Spleen (tissue), 11 donors: ENCODE measurements at regions not wholly inside any gene's neighbourhood (a gene's known extent, or its start where the extent isn't known, plus 50 kb on each side); places are given as distances from the start of the nearest gene placed in this dataset.

Experiments used
- DNase-seq: peaks from one replicate; pipeline ENCODE4 v3.0.0-alpha.2; 2020
- H3K27ac ChIP-seq, 8 donors: fragments of 200-600 bp; sonication (generic) in 7 of 8; 1 replicate in 4 of 8; 2 replicates in 4 of 8; pipeline versions ENCODE4 v1.5.0 to v1.8.0; 2016 to 2021; ENCODE audit warnings: inconsistent platforms in 4 of 8, mild to moderate bottlenecking in 4 of 8, moderate library complexity in 1 of 8
- H3K27me3 ChIP-seq, 7 donors: fragments of 200-600 bp; sonication (generic) in 6 of 7; replicated peaks in 1 of 7; 1 replicate in 4 of 7; 2 replicates in 3 of 7; pipeline versions ENCODE4 v1.5.0 to v1.8.0; 2016 to 2021; ENCODE audit warnings: inconsistent platforms in 3 of 7, mild to moderate bottlenecking in 1 of 7
- H3K36me3 ChIP-seq, 6 donors: fragments of 200-600 bp; sonication (generic) in 5 of 6; 1 replicate in 4 of 6; 2 replicates in 2 of 6; pipeline versions ENCODE4 v1.5.0 to v1.8.0; 2016 to 2021; ENCODE audit warnings: inconsistent platforms in 2 of 6
- H3K4me1 ChIP-seq, 6 donors: fragments of 200-600 bp; sonication (generic) in 5 of 6; 1 replicate in 3 of 6; 2 replicates in 3 of 6; pipeline versions ENCODE4 v1.5.0 to v1.8.0; 2016 to 2021; ENCODE audit warnings: inconsistent platforms in 3 of 6
- H3K4me3 ChIP-seq, 8 donors: fragments of 200-600 bp; sonication (generic) in 7 of 8; 1 replicate in 4 of 8; 2 replicates in 4 of 8; pipeline versions ENCODE4 v1.5.0 to v1.8.0; 2016 to 2021; ENCODE audit warnings: inconsistent platforms in 4 of 8, mild to moderate bottlenecking in 4 of 8, moderate library complexity in 2 of 8
- H3K9me3 ChIP-seq, 8 donors: fragments of 200-600 bp; sonication (generic) in 7 of 8; 1 replicate in 4 of 8; 2 replicates in 4 of 8; pipeline versions ENCODE4 v1.5.0 to v1.8.0; 2016 to 2021; ENCODE audit warnings: inconsistent platforms in 4 of 8
- CTCF ChIP-seq, 11 experiments: fragments of 200-600 bp in 7 of 11; fragments of 450-650 bp in 4 of 11; sonication (generic) in 4 of 11; IDR thresholded peaks in 8 of 11; conservative IDR thresholded peaks in 3 of 11; 1 replicate in 7 of 11; 2 replicates in 4 of 11; pipeline versions ENCODE4 v1.4.0 to v1.8.0; 2016 to 2021; ENCODE audit warnings: antibody characterized with exemption in 11 of 11, inconsistent platforms in 4 of 11, mild to moderate bottlenecking in 1 of 11
- POLR2A ChIP-seq, 3 donors: fragments of 450-650 bp; IDR thresholded peaks; one replicate each; pipeline ENCODE4 v1.5.1; 2017; ENCODE audit warnings: antibody characterized with exemption in 3 of 3, mild to moderate bottlenecking in 1 of 3
- POLR2AphosphoS5 ChIP-seq, 3 donors: sonication (generic); formaldehyde crosslinking; IDR thresholded peaks; one replicate each; pipeline ENCODE4 v1.5.1; 2017; ENCODE audit warnings: antibody characterized with exemption in 3 of 3
- WGBS, 5 donors: extraction: QIAGEN DNeasy Blood & Tissue Kit in 3 of 5; methylation state at CpG; one replicate each; pipeline versions ENCODE4 v1.1.5 to v1.1.7; 2013 to 2018; 5-methylcytosine and 5-hydroxymethylcytosine counted together
- intact Hi-C: fragments of 100-400 bp; cut with DNase I; formaldehyde crosslinking; loops from one replicate; pipeline ENCODE4 v1.15.0; 2023; ENCODE audit warnings: low total_unique reads
- donor health status: healthy with polysubstance abuse.
- donor health status: DM: no; HTN: no; CAD: no; lungs with moderate emphysema.
- donor health status: DM: no; HTN: no; CAD: no.
- donor health status: Bipolar disorder and iron deficiency.
- donor health status: healthy.
- donor health status: DM: no; HTN: no; CAD: no.
- donor health status: DM: yes; HTN: yes; CAD: no.

DNA sequence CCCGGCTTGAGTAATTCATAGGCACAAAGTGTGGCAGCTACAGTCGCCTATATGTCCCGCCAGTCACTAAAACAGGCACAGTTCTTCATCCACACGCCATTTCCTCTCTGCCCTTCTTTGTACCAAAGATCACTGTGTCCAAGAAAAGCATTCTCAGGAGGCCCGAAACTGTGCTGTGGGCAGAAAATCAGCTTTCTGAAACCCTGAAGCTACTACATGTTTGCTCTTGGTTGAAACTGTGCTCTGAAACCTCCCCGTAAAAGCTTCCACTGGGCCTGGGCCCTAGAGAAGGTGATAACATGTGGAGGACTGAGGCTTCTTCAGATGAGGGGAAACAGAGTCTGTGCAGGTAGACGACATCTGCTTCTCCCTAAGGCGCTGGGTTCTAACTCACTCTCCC, 75.6 kb upstream of the ID2 start:
- no peaks in the 10 kb centered on the region for H3K36me3 ChIP-seq
- H3K27me3 ChIP-seq: no peaks in the 10 kb centered on the region
- H3K27ac ChIP-seq: no peak overlapping the region
- H3K9me3 ChIP-seq: peaks cover 0 to 3% (median 0%) of the 10 kb centered on the region in 8 donors
- H3K4me1 ChIP-seq: peaks cover 0 to 5% (median 0%) of the 10 kb centered on the region in 6 donors
- no peak overlapping the region for H3K4me3 ChIP-seq
- WGBS, 5 donors: 84 to 92% (median 89%) methylated on average over 8 of the region's 8 CpGs
- no peak for DNase-seq
- intact Hi-C loops: no loop called here
- no peak for TF ChIP-seq CTCF (IDR thresholded peaks at IDR 0.05 in 8 of 11, conservative IDR thresholded peaks at IDR 0.05 in 3 of 11)
- no peak for TF ChIP-seq POLR2AphosphoS5 (IDR thresholded peaks at IDR 0.05)
- TF ChIP-seq POLR2A (IDR thresholded peaks at IDR 0.05): no peak

DNA sequence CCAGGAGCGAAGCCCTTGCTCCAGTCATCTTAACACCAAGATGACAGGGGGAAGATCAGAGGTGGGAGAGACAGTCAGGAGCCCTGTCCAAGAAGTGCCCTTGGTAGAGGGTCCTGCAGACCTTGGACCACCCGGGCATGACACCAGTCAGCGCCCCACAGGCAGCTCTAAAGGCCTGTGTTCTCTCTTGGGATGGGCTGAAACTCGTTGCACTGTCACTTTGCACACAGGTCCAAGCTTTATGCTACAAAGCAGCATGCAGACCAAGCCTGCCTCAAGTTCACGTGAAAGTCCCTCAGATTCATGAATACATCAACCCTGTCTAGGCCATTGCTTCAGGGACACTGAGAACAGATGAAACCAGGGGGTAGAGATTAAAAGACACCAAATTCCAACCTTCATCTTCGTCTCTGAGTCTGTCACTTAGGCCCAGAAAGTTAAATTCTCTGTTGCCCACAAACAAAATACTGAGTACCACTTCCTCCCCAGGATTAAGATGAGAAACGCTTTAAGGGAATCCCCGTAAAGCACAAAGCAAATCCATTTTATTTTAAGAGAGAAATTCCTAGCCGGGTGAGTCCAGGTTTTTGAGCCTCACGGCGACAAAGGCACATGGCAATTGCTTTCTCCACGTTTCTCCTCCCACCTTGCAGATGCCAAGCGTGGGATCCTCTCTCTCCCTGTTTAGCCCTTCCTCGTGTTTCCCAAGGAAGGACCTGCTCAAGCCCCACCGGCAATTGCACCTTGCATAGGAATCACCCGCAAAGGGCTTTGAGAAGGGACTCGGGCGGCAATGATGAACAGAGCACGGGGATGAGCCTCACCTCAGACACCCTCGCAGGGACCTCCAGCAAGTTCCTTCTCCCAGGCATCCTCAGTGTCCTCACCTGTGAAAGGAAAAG, 75.0 kb upstream of the ID2 start:
- no peak overlapping the region for H3K4me3 ChIP-seq
- no peak overlapping the region for H3K27ac ChIP-seq
- H3K4me1 ChIP-seq: peaks cover 0 to 5% (median 0%) of the 10 kb centered on the region in 6 donors
- H3K36me3 ChIP-seq: no peaks in the 10 kb centered on the region
- WGBS, 5 donors: 87 to 91% (median 88%) methylated on average over 19 to 20 of the region's 20 CpGs
- no peak for TF ChIP-seq POLR2AphosphoS5 (IDR thresholded peaks at IDR 0.05)
- TF ChIP-seq CTCF (IDR thresholded peaks at IDR 0.05 in 8 of 11, conservative IDR thresholded peaks at IDR 0.05 in 3 of 11): no peak
- TF ChIP-seq POLR2A (IDR thresholded peaks at IDR 0.05): no peak
- H3K27me3 ChIP-seq: no peaks in the 10 kb centered on the region
- DNase-seq: no peak
- H3K9me3 ChIP-seq: peaks cover 0 to 4% (median 0%) of the 10 kb centered on the region in 8 donors
- intact Hi-C loops: no loop called here

DNA sequence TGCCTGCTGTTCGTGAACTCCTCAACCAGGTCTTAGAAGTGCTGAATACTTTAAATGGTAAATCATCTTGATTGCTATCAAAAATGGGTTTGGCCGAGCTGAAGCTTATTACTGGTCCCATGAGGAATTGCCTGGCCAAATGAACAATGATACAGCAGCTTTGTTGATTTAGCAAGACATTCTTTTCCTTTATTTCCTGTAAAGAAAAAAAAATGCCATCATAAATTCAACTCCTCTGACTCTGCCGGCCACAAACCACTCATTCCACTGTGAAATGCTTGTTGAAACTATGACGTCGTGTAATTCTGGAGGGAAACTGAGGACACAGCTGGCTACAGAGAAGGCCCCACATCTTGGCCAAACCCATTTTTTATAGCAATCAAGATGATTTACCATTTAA, 74.2 kb upstream of the ID2 start:
- intact Hi-C loops: no loop called here
- Histone ChIP-seq H3K27me3 (no peaks in the 10 kb centered on the region), H3K27ac (no peak overlapping the region), H3K9me3 (peaks cover 0 to 4% (median 0%) of the 10 kb centered on the region in 8 donors), H3K4me1 (peaks cover 0 to 3% (median 0%) of the 10 kb centered on the region in 6 donors), H3K4me3 (no peak overlapping the region), H3K36me3 (no peaks in the 10 kb centered on the region)
- WGBS, 5 donors: 43 to 74% (median 57%) methylated on average over 5 of the region's 5 CpGs
- DNase-seq: no peak
- no peak for TF ChIP-seq CTCF (IDR thresholded peaks at IDR 0.05 in 8 of 11, conservative IDR thresholded peaks at IDR 0.05 in 3 of 11)

GRCh38 chr2:8608411-8608954, 73.4 kb upstream of the ID2 start:
- DNase-seq: no peak
- no peaks in the 10 kb centered on the region for H3K4me1 ChIP-seq
- WGBS, 5 donors: 58 to 69% (median 65%) methylated on average over 6 of the region's 6 CpGs
- no peak overlapping the region for H3K27ac ChIP-seq
- H3K36me3 ChIP-seq: no peaks in the 10 kb centered on the region
- no peak overlapping the region for H3K4me3 ChIP-seq
- peaks cover 0 to 4% (median 0%) of the 10 kb centered on the region in 8 donors for H3K9me3 ChIP-seq
- TF ChIP-seq POLR2AphosphoS5 (IDR thresholded peaks at IDR 0.05) (no peak), CTCF (IDR thresholded peaks at IDR 0.05 in 8 of 11, conservative IDR thresholded peaks at IDR 0.05 in 3 of 11) (no peak), POLR2A (IDR thresholded peaks at IDR 0.05) (no peak)
- intact Hi-C loops: no loop called here
- H3K27me3 ChIP-seq: no peaks in the 10 kb centered on the region
